HCT116 (cell line): ENCODE measurements at regions not wholly inside any gene's neighbourhood (a gene's known extent, or its start where the extent isn't known, plus 50 kb on each side); places are given as distances from the start of the nearest gene placed in this dataset.

Source experiments
- ATAC-seq: fragments of 200-7000 bp; cut with Tn5 transposase; 2 replicates; pipeline ENCODE4 v1.9.1; 2020; ENCODE audit warnings: mild to moderate bottlenecking, moderate library complexity
- BruUV-seq: library from RNA; stranded (reverse); fragments of 400-500 nt; replicated peaks from 2 replicates; lab custom pipeline; 2021; lab: Mats Ljungman, UMichigan
- CTCF ChIA-PET: fragments of 300-600 bp; sonication (Branson Sonifier 250); formaldehyde crosslinking; loops from one replicate; lab custom pipeline; 2021; ENCODE audit warnings: antibody characterized with exemption; lab: Charles Lee
- POLR2A ChIA-PET: fragments of 300-600, 350-600 bp; sonication (Branson Sonifier 250); formaldehyde crosslinking; loops from one replicate; lab custom pipeline; 2021; ENCODE audit warnings: antibody characterized with exemption; lab: Charles Lee
- RAD21 ChIA-PET, 2 experiments: fragments of 300-600 bp; sonication (Branson Sonifier 250); formaldehyde crosslinking; loops; one replicate each; lab custom pipeline; 2023; ENCODE audit warnings: low total read pairs in 2 of 2; ENCODE audit not compliant: uncharacterized antibody in 2 of 2, unreplicated experiment in 2 of 2, low non-redundant PET in 1 of 2; lab: Charles Lee
- DNase-seq: peaks from one replicate; pipeline ENCODE4 v3.0.0-alpha.2; 2010; ENCODE audit warnings: low read depth, low spot score
- H2AFZ ChIP-seq: fragments of 200-600 bp; shearing (Covaris generic), sonication (generic); 2 replicates; pipeline ENCODE4 v1.6.1; 2017; ENCODE audit warnings: low read depth, mixed run types, mixed read lengths, antibody characterized with exemption, low read length; ENCODE audit not compliant: poor library complexity, severe bottlenecking
- H3K27ac ChIP-seq: 2 replicates; pipeline ENCODE4 v1.5.1; 2012; ENCODE audit warnings: low read depth, low read length
- H3K27me3 ChIP-seq: fragments of 200-600 bp; sonication (generic); 2 replicates; pipeline ENCODE4 v1.6.1; 2016; ENCODE audit warnings: mixed run types, low read length, mixed read lengths; ENCODE audit not compliant: insufficient read depth
- H3K36me3 ChIP-seq, 2 experiments: fragments of 200-500 bp in 1 of 2; fragments of 200-600 bp in 1 of 2; sonication (Bioruptor generic) in 1 of 2; sonication (generic) in 1 of 2; 2 replicates each; pipeline versions ENCODE4 v1.5.1 to v1.6.1; 2014 to 2016; ENCODE audit warnings: low read length in 2 of 2, inconsistent platforms in 1 of 2, mixed read lengths in 1 of 2, mixed run types in 1 of 2; ENCODE audit not compliant: insufficient read depth in 2 of 2, control insufficient read depth in 1 of 2
- H3K4me1 ChIP-seq, 2 experiments: fragments of 200-600 bp in 1 of 2; sonication (generic) in 1 of 2; 2 replicates each; pipeline versions ENCODE4 v1.5.1 to v1.6.1; 2012 to 2017; ENCODE audit warnings: low read length in 2 of 2, inconsistent platforms in 1 of 2, mild to moderate bottlenecking in 1 of 2, mixed read lengths in 1 of 2, mixed run types in 1 of 2, moderate library complexity in 1 of 2; ENCODE audit not compliant: insufficient read depth in 2 of 2, control insufficient read depth in 1 of 2
- H3K4me2 ChIP-seq: fragments of 200-600 bp; sonication (generic); 2 replicates; pipeline ENCODE4 v1.6.1; 2017; ENCODE audit warnings: mixed run types, low read length, mixed read lengths
- H3K4me3 ChIP-seq, 2 experiments: fragments of 200-600 bp in 1 of 2; sonication (generic) in 1 of 2; replicated peaks in 1 of 2; 2 replicates each; pipeline ENCODE4 v1.5.1; 2011 to 2016; ENCODE audit warnings: low read length in 2 of 2, control low read depth in 1 of 2, low read depth in 1 of 2, mild to moderate bottlenecking in 1 of 2, mixed read lengths in 1 of 2, mixed run types in 1 of 2
- H3K79me2 ChIP-seq: fragments of 200-600 bp; sonication (generic); 2 replicates; pipeline ENCODE4 v1.6.1; 2017; ENCODE audit warnings: mild to moderate bottlenecking, mixed run types, low read length, moderate library complexity, mixed read lengths; ENCODE audit not compliant: insufficient read depth
- H3K9ac ChIP-seq: fragments of 200-600 bp; sonication (generic); 2 replicates; pipeline ENCODE4 v1.6.1; 2016; ENCODE audit warnings: low read length, mixed read lengths
- H3K9me2 ChIP-seq: fragments of 200-600 bp; sonication (generic), shearing (Covaris generic); 2 replicates; pipeline ENCODE4 v1.6.1; 2017; ENCODE audit warnings: mixed run types, mild to moderate bottlenecking, moderate library complexity; ENCODE audit not compliant: insufficient read depth
- H3K9me3 ChIP-seq, 2 experiments: fragments of 200-500 bp in 1 of 2; fragments of 200-600 bp in 1 of 2; sonication (Bioruptor generic) in 1 of 2; sonication (generic) in 1 of 2; 2 replicates each; pipeline ENCODE4 v1.6.1; 2014 to 2017; ENCODE audit warnings: low read length in 2 of 2, mixed read lengths in 2 of 2, inconsistent platforms in 1 of 2, low read depth in 1 of 2, mild to moderate bottlenecking in 1 of 2, mixed run types in 1 of 2, moderate library complexity in 1 of 2; ENCODE audit not compliant: control insufficient read depth in 1 of 2, insufficient read depth in 1 of 2
- H4K20me1 ChIP-seq: fragments of 200-600 bp; sonication (generic), shearing (Covaris generic); 2 replicates; pipeline ENCODE4 v1.6.1; 2017; ENCODE audit warnings: mixed run types, mild to moderate bottlenecking, moderate library complexity; ENCODE audit not compliant: insufficient read depth
- ELF1 ChIP-seq: IDR thresholded peaks from 2 replicates; pipeline ENCODE4 v1.6.1; 2012; ENCODE audit warnings: low read depth, borderline replicate concordance
- EZH2 ChIP-seq: fragments of 200-600 bp; sonication (generic); IDR thresholded peaks from 2 replicates; pipeline ENCODE4 v1.6.1; 2017; ENCODE audit warnings: antibody characterized with exemption, mixed run types
- FOSL1 ChIP-seq: IDR thresholded peaks from 2 replicates; pipeline ENCODE4 v1.6.1; 2012; ENCODE audit warnings: low read depth
- POLR2A ChIP-seq: IDR thresholded peaks from 2 replicates; pipeline ENCODE4 v1.7.0; 2011; ENCODE audit warnings: borderline replicate concordance; ENCODE audit not compliant: insufficient read depth, insufficient read length; ENCODE audit errors: extremely low read depth
- RAD21 ChIP-seq: IDR thresholded peaks from 2 replicates; pipeline ENCODE4 v1.6.1; 2012; ENCODE audit warnings: low read depth, mild to moderate bottlenecking
- YY1 ChIP-seq: IDR thresholded peaks from 2 replicates; pipeline ENCODE4 v1.6.1; 2011; ENCODE audit warnings: low read length, low read depth, moderate library complexity, mild to moderate bottlenecking; ENCODE audit not compliant: insufficient replicate concordance; ENCODE audit errors: extremely low read depth
- ZNF274 ChIP-seq: fragments of 200-500 bp; sonication (Bioruptor generic); IDR thresholded peaks from 2 replicates; pipeline ENCODE4 v1.6.1; 2014; ENCODE audit warnings: mild to moderate bottlenecking, low read depth, low read length, inconsistent platforms
- intact Hi-C: fragments of 100-400 bp; cut with micrococcal nuclease; formaldehyde crosslinking; loops from 2 replicates; pipeline ENCODE4 v1.10.0; 2022
- TF ChIP-seq, protein P1 (sequence below): IDR thresholded peaks from 2 replicates; pipeline ENCODE4 v1.6.1; 2011; ENCODE audit warnings: mild to moderate bottlenecking, low read length, moderate library complexity; ENCODE audit not compliant: insufficient replicate concordance; ENCODE audit errors: extremely low read depth
- TF ChIP-seq, protein P2 (sequence below): IDR thresholded peaks from 2 replicates; pipeline ENCODE4 v1.6.1; 2012
- TF ChIP-seq, protein P3 (sequence below): IDR thresholded peaks from 2 replicates; pipeline ENCODE4 v1.6.1; 2012; ENCODE audit warnings: low read depth
- TF ChIP-seq, protein P4 (sequence below), 3 experiments: fragments of 200-600 bp in 1 of 3; sonication (generic) in 1 of 3; IDR thresholded peaks in 2 of 3; conservative IDR thresholded peaks in 1 of 3; 2 replicates each; pipeline ENCODE4 v1.5.1; 2012 to 2017; ENCODE audit warnings: low read depth in 2 of 3, low read length in 2 of 3, antibody characterized with exemption in 1 of 3, borderline replicate concordance in 1 of 3, control low read depth in 1 of 3, mild to moderate bottlenecking in 1 of 3, mixed read lengths in 1 of 3, mixed run types in 1 of 3, moderate library complexity in 1 of 3; ENCODE audit not compliant: insufficient read depth in 1 of 3

DNA sequence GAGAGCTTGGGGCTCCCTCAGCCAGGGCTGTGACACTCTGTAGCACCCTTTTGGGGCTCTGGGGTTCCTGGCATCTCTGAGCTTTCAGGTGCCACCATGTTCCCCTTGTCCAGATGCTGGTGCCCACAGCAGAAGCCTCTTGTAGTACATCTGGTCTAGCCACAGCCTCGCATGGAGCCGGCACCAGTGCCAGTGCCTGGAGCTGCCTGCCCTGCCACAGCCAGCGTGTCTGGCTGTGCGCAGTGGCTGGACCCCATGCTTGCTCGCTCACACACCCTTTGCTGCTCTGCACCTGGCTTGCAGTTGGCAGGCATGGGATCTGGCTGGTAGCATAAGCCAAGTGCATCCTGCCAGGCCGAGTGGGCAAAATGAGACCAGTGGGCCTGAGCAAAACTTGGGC lies 744.8 kb upstream of the GBE1 start:
- intact Hi-C loops, result no loop called here
- Histone ChIP-seq H3K79me2 (no peaks in the 10 kb centered on the region), H4K20me1 (no peaks in the 10 kb centered on the region), H2AFZ (no peak overlapping the region), H3K4me1 (no peaks in the 10 kb centered on the region), H3K9ac (no peak overlapping the region), H3K4me2 (no peak overlapping the region), H3K27me3 (no peaks in the 10 kb centered on the region), H3K4me3 (no peak overlapping the region), H3K9me3 (no peaks in the 10 kb centered on the region), H3K36me3 (no peaks in the 10 kb centered on the region), H3K9me2 (no peaks in the 10 kb centered on the region), H3K27ac (no peak overlapping the region)
- DNase-seq (no peak), ATAC-seq (no peak)
- no TSS peak for BruUV-seq
- RAD21 ChIA-PET, result no interaction called here
- CTCF ChIA-PET, result no interaction called here
- POLR2A ChIA-PET, result no interaction called here
- TF ChIP-seq, protein P1, sequence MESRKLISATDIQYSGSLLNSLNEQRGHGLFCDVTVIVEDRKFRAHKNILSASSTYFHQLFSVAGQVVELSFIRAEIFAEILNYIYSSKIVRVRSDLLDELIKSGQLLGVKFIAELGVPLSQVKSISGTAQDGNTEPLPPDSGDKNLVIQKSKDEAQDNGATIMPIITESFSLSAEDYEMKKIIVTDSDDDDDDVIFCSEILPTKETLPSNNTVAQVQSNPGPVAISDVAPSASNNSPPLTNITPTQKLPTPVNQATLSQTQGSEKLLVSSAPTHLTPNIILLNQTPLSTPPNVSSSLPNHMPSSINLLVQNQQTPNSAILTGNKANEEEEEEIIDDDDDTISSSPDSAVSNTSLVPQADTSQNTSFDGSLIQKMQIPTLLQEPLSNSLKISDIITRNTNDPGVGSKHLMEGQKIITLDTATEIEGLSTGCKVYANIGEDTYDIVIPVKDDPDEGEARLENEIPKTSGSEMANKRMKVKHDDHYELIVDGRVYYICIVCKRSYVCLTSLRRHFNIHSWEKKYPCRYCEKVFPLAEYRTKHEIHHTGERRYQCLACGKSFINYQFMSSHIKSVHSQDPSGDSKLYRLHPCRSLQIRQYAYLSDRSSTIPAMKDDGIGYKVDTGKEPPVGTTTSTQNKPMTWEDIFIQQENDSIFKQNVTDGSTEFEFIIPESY, result no peak

DNA sequence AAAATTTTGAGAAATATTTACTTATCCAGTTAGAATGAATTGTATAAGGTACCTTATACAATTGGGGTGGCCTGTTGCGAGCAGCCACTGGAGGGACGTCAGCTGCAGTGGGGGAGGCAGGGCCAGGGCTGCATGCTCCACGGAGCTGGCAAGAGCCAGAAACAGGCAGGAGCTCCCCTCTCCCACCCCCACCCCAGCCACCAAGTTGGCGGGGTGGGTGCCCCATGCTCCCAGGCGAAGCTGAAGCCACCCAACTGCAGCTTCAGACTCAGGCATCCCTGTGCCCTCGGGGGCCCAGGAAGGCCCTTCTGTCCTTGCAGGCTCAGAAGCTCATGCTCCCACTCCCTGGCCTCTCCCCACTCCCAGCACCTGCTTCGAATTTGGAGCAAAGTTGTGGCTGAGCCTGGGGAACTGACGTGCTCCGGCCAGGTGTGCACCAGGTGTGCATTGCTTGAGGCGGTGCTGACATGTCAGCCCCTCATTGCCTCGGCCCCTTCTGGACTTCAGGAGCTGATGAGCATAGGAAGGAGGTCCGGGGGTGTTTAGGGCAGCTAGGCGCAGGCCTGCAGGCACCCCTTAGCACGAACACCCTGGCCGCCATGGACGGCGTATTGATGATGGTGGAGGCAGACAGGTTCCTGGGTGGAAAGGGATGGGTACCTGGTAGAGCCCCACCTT lies 743.8 kb upstream of the GBE1 start:
- no peaks in the 10 kb centered on the region for H3K9me2 ChIP-seq
- no peak for DNase-seq
- TF ChIP-seq RAD21 (no peak), POLR2A (no peak), ELF1 (no peak), ZNF274 (no peak), EZH2 (no peak), YY1 (no peak), FOSL1 (no peak)
- TF ChIP-seq, protein P2, sequence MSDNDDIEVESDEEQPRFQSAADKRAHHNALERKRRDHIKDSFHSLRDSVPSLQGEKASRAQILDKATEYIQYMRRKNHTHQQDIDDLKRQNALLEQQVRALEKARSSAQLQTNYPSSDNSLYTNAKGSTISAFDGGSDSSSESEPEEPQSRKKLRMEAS, result no peak
- TF ChIP-seq, protein P3, sequence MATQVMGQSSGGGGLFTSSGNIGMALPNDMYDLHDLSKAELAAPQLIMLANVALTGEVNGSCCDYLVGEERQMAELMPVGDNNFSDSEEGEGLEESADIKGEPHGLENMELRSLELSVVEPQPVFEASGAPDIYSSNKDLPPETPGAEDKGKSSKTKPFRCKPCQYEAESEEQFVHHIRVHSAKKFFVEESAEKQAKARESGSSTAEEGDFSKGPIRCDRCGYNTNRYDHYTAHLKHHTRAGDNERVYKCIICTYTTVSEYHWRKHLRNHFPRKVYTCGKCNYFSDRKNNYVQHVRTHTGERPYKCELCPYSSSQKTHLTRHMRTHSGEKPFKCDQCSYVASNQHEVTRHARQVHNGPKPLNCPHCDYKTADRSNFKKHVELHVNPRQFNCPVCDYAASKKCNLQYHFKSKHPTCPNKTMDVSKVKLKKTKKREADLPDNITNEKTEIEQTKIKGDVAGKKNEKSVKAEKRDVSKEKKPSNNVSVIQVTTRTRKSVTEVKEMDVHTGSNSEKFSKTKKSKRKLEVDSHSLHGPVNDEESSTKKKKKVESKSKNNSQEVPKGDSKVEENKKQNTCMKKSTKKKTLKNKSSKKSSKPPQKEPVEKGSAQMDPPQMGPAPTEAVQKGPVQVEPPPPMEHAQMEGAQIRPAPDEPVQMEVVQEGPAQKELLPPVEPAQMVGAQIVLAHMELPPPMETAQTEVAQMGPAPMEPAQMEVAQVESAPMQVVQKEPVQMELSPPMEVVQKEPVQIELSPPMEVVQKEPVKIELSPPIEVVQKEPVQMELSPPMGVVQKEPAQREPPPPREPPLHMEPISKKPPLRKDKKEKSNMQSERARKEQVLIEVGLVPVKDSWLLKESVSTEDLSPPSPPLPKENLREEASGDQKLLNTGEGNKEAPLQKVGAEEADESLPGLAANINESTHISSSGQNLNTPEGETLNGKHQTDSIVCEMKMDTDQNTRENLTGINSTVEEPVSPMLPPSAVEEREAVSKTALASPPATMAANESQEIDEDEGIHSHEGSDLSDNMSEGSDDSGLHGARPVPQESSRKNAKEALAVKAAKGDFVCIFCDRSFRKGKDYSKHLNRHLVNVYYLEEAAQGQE, result no peak
- TF ChIP-seq, protein P4, sequence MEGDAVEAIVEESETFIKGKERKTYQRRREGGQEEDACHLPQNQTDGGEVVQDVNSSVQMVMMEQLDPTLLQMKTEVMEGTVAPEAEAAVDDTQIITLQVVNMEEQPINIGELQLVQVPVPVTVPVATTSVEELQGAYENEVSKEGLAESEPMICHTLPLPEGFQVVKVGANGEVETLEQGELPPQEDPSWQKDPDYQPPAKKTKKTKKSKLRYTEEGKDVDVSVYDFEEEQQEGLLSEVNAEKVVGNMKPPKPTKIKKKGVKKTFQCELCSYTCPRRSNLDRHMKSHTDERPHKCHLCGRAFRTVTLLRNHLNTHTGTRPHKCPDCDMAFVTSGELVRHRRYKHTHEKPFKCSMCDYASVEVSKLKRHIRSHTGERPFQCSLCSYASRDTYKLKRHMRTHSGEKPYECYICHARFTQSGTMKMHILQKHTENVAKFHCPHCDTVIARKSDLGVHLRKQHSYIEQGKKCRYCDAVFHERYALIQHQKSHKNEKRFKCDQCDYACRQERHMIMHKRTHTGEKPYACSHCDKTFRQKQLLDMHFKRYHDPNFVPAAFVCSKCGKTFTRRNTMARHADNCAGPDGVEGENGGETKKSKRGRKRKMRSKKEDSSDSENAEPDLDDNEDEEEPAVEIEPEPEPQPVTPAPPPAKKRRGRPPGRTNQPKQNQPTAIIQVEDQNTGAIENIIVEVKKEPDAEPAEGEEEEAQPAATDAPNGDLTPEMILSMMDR (IDR thresholded peaks at IDR 0.05 in 2 of 3, conservative IDR thresholded peaks at IDR 0.05 in 1 of 3; ENCODE audit: borderline replicate concordance in 1 of 3, insufficient read depth in 1 of 3, low read depth in 2 of 3, low read length in 2 of 3), result no peak

More for the DNA sequence above, 743.8 kb upstream of the GBE1 start:
- intact Hi-C loops, result no loop called here
- Histone ChIP-seq H3K4me1 (no peaks in the 10 kb centered on the region), H3K27me3 (no peaks in the 10 kb centered on the region), H3K9ac (no peak overlapping the region), H4K20me1 (no peaks in the 10 kb centered on the region), H3K79me2 (no peaks in the 10 kb centered on the region), H3K27ac (no peak overlapping the region), H3K36me3 (no peaks in the 10 kb centered on the region), H3K4me2 (no peak overlapping the region), H2AFZ (no peak overlapping the region), H3K9me3 (no peaks in the 10 kb centered on the region), H3K4me3 (no peak overlapping the region)
- ChIA-PET RAD21 (no interaction called here), POLR2A (no interaction called here), CTCF (no interaction called here)
- BruUV-seq, result no TSS peak
- no peak for ATAC-seq
